GM12865 (cell line): ENCODE measurements at regions not wholly inside any gene's neighbourhood (a gene's known extent, or its start where the extent isn't known, plus 50 kb on each side); places are given as distances from the start of the nearest gene placed in this dataset.

Source experiments
- DNase-seq: peaks from one replicate; pipeline ENCODE4 v3.0.0; 2010; ENCODE audit warnings: low read depth
- H3K4me3 ChIP-seq: 2 replicates; pipeline ENCODE4 v1.5.1; 2011; ENCODE audit warnings: mild to moderate bottlenecking, low read depth, low read length, control low read depth
- CTCF ChIP-seq: IDR thresholded peaks from 2 replicates; pipeline ENCODE4 v1.5.1; 2011; ENCODE audit warnings: low read length, control low read depth, low read depth, inconsistent platforms; ENCODE audit not compliant: insufficient read depth; ENCODE audit errors: missing control alignments

DNA sequence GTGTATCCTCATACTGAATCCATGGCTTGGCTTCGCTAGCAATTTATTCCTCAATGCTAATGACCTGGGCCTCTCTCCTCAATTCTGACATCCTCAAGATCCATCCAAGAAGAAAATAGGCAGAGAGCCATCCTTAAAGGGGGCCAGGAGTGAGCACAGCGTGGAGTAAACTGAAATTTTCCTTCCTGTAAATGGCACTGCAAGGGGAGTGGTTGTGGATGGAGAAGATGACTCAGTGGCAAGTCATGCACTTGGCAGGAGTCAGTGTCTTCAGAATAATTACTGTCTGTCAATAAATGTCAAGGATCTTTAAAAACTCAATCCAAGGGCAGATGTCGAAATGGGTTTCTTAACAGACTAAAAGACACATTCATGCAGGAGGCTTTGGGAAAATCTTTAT, 88.0 kb upstream of the TMEM132C start:
- TF ChIP-seq CTCF: no peak
- no peak overlapping the region for H3K4me3 ChIP-seq
- DNase-seq: no peak

DNA sequence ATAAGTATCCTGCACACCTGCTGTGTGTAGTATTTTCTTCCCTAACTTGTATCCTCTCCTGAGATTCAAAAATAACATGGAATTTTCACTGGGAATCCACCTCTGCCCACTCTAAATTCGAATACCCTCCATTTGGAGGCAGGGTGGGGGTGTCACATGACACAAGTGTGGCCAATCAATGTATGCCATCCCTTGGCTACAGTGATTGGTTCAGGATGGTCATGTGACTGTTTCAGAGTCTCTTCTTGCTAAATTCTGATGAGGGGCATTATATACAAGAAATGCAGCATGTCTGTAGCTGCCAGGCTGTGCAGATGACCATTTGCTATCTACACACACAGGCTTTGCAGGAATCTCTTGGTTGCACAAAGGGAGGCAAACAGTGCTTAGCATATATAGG, 86.8 kb upstream of the TMEM132C start:
- H3K4me3 ChIP-seq: no peak overlapping the region
- TF ChIP-seq CTCF: no peak
- no peak for DNase-seq

GRCh38 chr12:128190052-128190451, 76.9 kb upstream of the TMEM132C start:
- H3K4me3 ChIP-seq: no peak overlapping the region
- no peak for DNase-seq
- TF ChIP-seq CTCF: no peak

DNA sequence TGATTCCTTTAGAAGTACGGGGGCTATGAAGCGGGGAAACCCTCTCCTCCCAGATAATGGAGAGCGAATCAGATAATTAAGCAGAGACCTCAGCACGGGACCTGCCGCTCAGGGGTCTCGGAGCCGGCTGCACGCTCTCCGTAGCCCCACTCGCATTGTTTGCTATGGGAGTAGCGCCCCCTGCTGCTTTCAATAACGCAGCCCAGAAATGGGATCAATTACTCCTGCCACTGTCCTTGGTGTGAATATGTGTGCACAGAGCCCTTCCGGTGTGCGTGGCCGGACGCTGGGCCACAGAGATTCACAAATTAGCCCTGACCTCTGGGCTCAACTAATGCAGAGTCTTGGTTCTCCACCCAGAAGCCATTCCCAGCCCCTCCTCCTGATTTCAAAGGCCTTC, 76.4 kb upstream of the TMEM132C start:
- DNase-seq: no peak
- no peak for TF ChIP-seq CTCF
- H3K4me3 ChIP-seq: no peak overlapping the region

DNA sequence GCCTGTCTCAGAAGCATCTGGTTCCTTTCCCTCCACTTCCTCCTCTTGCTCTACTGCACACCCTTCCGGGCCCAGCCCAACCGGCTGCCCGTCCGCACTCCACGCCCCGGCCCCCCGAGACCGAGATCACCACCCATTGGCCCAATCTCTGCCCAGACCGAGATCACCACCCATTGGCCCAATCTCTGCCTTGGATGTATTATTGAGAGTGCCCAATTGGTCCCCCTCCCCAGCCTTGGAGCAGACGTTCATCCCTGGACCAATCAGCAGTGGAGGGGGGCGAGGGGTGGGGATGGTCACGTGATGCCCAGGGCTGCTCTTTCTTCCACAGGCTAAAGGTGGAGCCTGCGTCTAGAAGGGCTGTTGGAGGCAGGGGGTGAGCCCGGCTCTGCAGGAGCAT, 75.6 kb upstream of the TMEM132C start:
- no peak for TF ChIP-seq CTCF
- H3K4me3 ChIP-seq: no peak overlapping the region
- no peak for DNase-seq

GRCh38 chr12:128204711-128205110, 62.3 kb upstream of the TMEM132C start:
- no peak overlapping the region for H3K4me3 ChIP-seq
- DNase-seq: no peak
- TF ChIP-seq CTCF: no peak

GRCh38 chr12:128205145-128205544, 61.8 kb upstream of the TMEM132C start:
- no peak overlapping the region for H3K4me3 ChIP-seq
- no peak for DNase-seq
- no peak for TF ChIP-seq CTCF
